Activated CD4-positive, alpha-beta memory T cell treated with anti-CD3 and anti-CD28 coated beads for 36 hours (primary cell): ENCODE measurements at regions not wholly inside any gene's neighbourhood (a gene's known extent, or its start where the extent isn't known, plus 50 kb on each side); places are given as distances from the start of the nearest gene placed in this dataset.
"Not testable (repeated sequence)": the region's sequence is repeated elsewhere in the genome, so short reads cannot be mapped to it uniquely, and the experiment has no call there.

Experiments used
- CTCF ChIA-PET: fragments of 350-600 bp; sonication (Branson Sonifier 250); formaldehyde crosslinking; loops from one replicate; lab custom pipeline; 2021; ENCODE audit warnings: antibody characterized with exemption, inconsistent platforms; lab: Charles Lee
- POLR2A ChIA-PET: fragments of 350-600 bp; sonication (Branson Sonifier 250); formaldehyde crosslinking; loops from one replicate; lab custom pipeline; 2021; ENCODE audit warnings: antibody characterized with exemption; lab: Charles Lee
- DNase-seq: peaks from one replicate; pipeline ENCODE4 v3.0.0-alpha.2; 2020
- H3K27ac Mint-ChIP-seq: one replicate; pipeline ENCODE4 v1.8.0; 2021; ENCODE audit warnings: mixed read lengths
- H3K27me3 Mint-ChIP-seq: one replicate; pipeline ENCODE4 v1.8.0; 2021; ENCODE audit warnings: mixed read lengths
- H3K36me3 Mint-ChIP-seq: one replicate; pipeline ENCODE4 v1.8.0; 2021; ENCODE audit warnings: mixed read lengths
- H3K4me1 Mint-ChIP-seq: one replicate; pipeline ENCODE4 v1.8.0; 2021; ENCODE audit warnings: low read depth, mixed read lengths
- H3K4me3 Mint-ChIP-seq: one replicate; pipeline ENCODE4 v1.8.0; 2021; ENCODE audit warnings: mild to moderate bottlenecking, mixed read lengths
- H3K9me3 Mint-ChIP-seq: one replicate; pipeline ENCODE4 v1.8.0; 2021; ENCODE audit warnings: mixed read lengths
- intact Hi-C: fragments of 100-400 bp; cut with micrococcal nuclease; formaldehyde crosslinking; loops from one replicate; pipeline ENCODE4 v1.15.1; 2023

DNA sequence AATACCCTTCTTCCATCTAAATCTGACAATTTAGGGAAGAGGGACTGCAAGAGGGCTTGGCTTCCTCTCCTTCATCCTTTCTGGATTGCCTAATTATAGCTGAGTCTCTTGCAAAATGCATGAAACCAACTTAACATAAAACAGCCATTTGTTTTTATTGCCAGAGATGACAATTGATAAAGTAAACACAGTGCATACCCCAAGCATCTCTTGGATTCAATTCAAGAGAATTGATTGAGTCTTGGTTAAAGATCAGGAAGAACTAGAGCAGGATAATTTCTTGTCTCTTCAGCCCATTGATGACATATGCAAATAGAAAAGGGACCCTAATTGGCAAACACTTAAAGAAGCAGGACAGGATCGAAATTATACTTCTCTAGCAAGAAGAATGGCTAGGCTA lies 617.1 kb upstream of the PTBP2 start:
- CTCF ChIA-PET = no interaction called here
- POLR2A ChIA-PET = no interaction called here
- H3K9me3 Mint-ChIP-seq = peaks cover 2% of the 10 kb centered on the region

DNA sequence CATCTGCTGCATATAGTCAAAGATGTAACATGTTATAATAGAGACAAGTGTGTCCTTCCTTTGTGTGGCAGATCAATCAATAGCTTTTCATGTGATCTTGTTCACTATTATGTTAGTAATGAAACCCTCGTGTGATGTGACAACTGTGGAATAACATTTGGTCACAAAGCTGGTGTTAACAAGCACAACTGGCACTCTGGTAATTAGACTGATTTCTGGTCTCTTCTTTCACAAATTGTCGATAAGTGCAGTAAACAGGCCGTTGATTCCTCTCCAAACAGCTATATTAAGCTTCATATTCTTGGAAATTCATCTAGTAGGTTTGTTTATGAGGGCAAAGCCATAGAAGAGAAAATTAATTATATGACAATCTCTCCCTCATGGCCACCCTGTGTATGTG lies 616.7 kb upstream of the PTBP2 start:
- POLR2A ChIA-PET = no interaction called here
- H3K27ac Mint-ChIP-seq = no peak overlapping the region
- intact Hi-C loops = no loop called here
- H3K27me3 Mint-ChIP-seq = no peaks in the 10 kb centered on the region
- peaks cover 2% of the 10 kb centered on the region for H3K9me3 Mint-ChIP-seq
- no peaks in the 10 kb centered on the region for H3K4me1 Mint-ChIP-seq
- CTCF ChIA-PET = no interaction called here
- DNase-seq = no peak
- H3K36me3 Mint-ChIP-seq = no peaks in the 10 kb centered on the region
- H3K4me3 Mint-ChIP-seq = no peak overlapping the region

More for the DNA sequence above, 617.1 kb upstream of the PTBP2 start:
- no peaks in the 10 kb centered on the region for H3K4me1 Mint-ChIP-seq
- intact Hi-C loops = no loop called here
- no peak overlapping the region for H3K27ac Mint-ChIP-seq
- H3K36me3 Mint-ChIP-seq = no peaks in the 10 kb centered on the region
- DNase-seq = no peak
- no peaks in the 10 kb centered on the region for H3K27me3 Mint-ChIP-seq
- H3K4me3 Mint-ChIP-seq = no peak overlapping the region

DNA sequence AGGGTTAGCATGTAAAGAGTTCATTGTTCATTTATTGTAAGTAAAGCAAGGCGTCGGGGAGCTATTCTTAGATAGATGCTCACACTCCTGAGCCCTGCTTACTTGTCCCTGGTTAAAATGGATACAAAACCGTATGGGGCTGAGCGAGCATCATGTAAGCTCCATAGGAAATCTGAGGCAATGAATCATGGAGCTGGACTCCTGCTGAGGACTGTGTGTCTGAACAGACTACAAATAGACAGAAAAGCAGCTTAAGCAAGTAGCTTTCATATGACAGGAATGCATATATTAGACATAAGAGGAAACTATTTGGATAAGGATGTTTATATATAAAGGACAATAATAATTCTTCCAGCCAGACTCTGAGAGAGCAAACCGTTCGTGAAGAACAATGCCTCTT lies 604.9 kb upstream of the PTBP2 start:
- Mint-ChIP-seq H3K27me3 (no peaks in the 10 kb centered on the region), H3K27ac (no peak overlapping the region), H3K4me3 (no peak overlapping the region), H3K9me3 (no peaks in the 10 kb centered on the region), H3K4me1 (no peaks in the 10 kb centered on the region), H3K36me3 (no peaks in the 10 kb centered on the region)
- no peak for DNase-seq
- POLR2A ChIA-PET = no interaction called here
- CTCF ChIA-PET = no interaction called here
- intact Hi-C loops = no loop called here

DNA sequence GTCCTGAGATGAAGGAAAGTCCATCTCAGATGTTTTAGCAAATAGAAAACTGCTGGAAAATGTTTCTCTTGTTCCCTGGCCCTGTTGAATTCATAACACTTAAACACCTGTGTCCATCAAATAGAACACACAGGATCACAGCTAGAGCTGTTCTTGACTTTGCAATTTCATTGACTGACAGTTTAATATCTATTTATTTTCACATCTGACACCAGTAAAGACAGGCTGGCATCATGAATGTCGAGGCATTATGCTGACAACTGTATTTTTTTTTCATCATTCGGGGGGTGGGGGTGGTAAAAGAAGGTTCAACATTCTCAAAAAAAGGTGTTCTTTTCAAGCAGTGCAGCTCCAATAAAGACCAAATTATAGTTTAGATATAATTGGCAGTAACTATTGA lies 591.2 kb upstream of the PTBP2 start:
- DNase-seq = no peak
- no peaks in the 10 kb centered on the region for H3K36me3 Mint-ChIP-seq
- intact Hi-C loops = no loop called here
- H3K9me3 Mint-ChIP-seq = peaks cover 2% of the 10 kb centered on the region
- H3K27ac Mint-ChIP-seq = no peak overlapping the region
- no peaks in the 10 kb centered on the region for H3K4me1 Mint-ChIP-seq
- H3K27me3 Mint-ChIP-seq = no peaks in the 10 kb centered on the region
- CTCF ChIA-PET = no interaction called here
- POLR2A ChIA-PET = no interaction called here
- no peak overlapping the region for H3K4me3 Mint-ChIP-seq

DNA sequence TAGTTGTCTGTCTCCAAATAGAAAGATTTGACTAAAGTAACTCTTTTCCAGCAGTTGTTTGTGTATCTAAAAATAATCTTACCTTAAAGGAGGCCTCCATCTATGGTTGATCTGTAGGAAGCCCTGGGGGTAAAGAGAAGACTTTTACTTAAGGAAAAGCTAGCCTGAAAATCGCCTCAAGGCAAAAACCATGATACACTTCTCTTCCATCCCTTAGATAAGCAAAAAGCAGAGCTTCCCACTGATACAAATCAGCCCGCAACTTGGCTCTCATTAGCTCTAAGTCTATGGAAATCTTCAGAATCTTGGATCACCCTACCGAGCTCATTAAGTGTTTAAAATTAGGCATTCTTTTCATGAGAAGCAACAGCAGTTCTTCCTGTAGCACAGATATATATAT lies 576.9 kb upstream of the PTBP2 start:
- no peaks in the 10 kb centered on the region for H3K27me3 Mint-ChIP-seq
- peaks cover 2% of the 10 kb centered on the region for H3K36me3 Mint-ChIP-seq
- no peak for DNase-seq
- ChIA-PET CTCF (no interaction called here), POLR2A (no interaction called here)
- peaks cover 19% of the 10 kb centered on the region for H3K9me3 Mint-ChIP-seq
- H3K4me3 Mint-ChIP-seq = no peak overlapping the region
- no peaks in the 10 kb centered on the region for H3K4me1 Mint-ChIP-seq
- H3K27ac Mint-ChIP-seq = no peak overlapping the region
- intact Hi-C loops = no loop called here

DNA sequence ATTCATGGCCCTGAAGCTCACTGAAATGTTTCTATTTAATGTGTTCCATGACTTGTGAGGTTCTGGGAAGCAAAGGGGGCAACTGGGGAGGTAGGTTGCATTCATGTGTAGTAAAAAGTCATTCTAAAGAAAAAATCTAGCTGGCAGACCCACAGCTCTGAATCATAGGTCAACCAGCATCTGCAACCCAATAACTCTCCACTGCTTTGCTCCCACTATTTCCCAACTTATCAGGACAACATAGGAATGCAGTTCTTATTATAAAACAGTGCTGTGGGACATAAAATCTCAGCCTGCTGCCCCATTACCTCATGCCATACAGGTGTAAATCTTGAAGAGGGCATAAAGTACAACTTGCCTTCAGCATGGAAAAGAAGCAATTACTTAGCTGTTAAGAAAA lies 576.1 kb upstream of the PTBP2 start:
- Mint-ChIP-seq H3K4me3 (no peak overlapping the region), H3K9me3 (peaks cover 15% of the 10 kb centered on the region), H3K36me3 (peaks cover 2% of the 10 kb centered on the region), H3K4me1 (no peaks in the 10 kb centered on the region), H3K27me3 (no peaks in the 10 kb centered on the region), H3K27ac (no peak overlapping the region)
- intact Hi-C loops = no loop called here
- CTCF ChIA-PET = no interaction called here
- no peak for DNase-seq
- POLR2A ChIA-PET = no interaction called here

DNA sequence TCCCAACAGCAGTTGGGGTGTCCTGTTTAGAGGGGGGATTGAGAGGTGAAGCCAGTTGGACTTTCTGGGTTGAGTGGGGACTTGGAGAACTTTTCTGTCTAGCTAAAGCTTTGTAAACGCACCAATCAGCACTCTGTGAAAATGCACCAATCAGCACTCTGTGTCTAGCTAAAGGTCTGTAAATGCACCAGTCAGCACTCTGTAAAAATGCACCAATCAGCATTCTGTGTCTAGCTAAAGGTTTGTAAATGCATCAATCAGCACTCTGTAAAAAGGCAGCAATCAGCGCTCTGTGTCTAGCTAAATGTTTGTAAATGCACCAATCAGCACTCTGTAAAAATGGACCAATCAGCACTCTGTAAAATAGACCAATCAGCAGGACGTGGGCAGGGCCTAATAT lies 568.6 kb upstream of the PTBP2 start:
- intact Hi-C loops, H3K27me3 Mint-ChIP-seq, H3K36me3 Mint-ChIP-seq, H3K4me1 Mint-ChIP-seq, H3K27ac Mint-ChIP-seq, CTCF ChIA-PET, DNase-seq, H3K4me3 Mint-ChIP-seq, POLR2A ChIA-PET: not testable (repeated sequence)
- H3K9me3 Mint-ChIP-seq = peaks cover 23% of the 10 kb centered on the region

DNA sequence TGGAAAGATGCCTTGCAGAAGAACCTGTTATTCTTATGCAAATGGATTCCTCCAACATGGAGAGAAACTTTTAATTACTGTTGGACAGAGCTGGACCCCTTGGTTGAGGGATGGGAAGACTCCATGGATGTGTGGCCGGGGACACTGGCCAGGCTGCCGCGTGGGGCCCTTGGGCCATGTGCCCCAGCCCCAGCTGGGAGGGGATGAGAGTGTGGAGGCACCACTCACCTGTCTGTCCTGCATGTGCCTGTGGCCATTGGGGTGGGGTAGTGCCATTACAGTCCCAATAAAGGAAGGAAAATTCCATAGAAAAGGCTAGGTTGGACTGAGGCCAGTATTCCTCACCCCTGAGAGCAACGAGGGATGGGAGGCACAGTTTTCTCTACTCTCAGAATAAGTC lies 564.5 kb upstream of the PTBP2 start:
- no peak for DNase-seq
- Mint-ChIP-seq H3K27me3 (no peaks in the 10 kb centered on the region), H3K4me1 (no peaks in the 10 kb centered on the region), H3K36me3 (no peaks in the 10 kb centered on the region), H3K27ac (no peak overlapping the region), H3K4me3 (no peak overlapping the region), H3K9me3 (peaks cover 17% of the 10 kb centered on the region)
- intact Hi-C loops = no loop called here
- POLR2A ChIA-PET = interaction anchor here (0.6 kb wide), 1 partner anchor 66 kb away, joined by 3 read pairs; no protein-coding TSS in a partner anchor
- CTCF ChIA-PET = interaction anchor here (0.6 kb wide), 1 partner anchor 1165 kb away, joined by 3 read pairs; no protein-coding TSS in a partner anchor

DNA sequence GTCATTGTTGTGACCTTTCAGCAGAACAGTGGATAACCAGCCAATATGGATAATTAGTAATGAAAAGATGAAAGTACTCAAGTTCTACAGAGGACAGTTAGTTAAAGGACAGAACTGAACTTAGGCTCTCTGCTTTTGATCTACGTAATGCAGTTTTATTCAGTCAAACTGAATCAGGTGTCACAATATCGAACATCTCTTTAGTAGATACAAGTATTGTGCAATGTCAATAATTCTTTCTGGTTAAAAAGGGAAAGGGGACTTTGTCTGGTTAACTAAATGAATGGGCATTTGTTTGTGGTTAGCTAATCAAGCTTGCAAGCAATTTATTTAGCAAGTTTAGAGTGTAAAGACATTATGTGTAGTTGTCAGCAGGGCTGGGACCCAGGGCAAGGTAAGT lies 562.2 kb upstream of the PTBP2 start:
- Mint-ChIP-seq H3K27me3 (no peaks in the 10 kb centered on the region), H3K4me3 (no peak overlapping the region), H3K4me1 (no peaks in the 10 kb centered on the region), H3K9me3 (peaks cover 11% of the 10 kb centered on the region), H3K36me3 (no peaks in the 10 kb centered on the region), H3K27ac (no peak overlapping the region)
- intact Hi-C loops = no loop called here
- DNase-seq = no peak
- POLR2A ChIA-PET = no interaction called here
- CTCF ChIA-PET = no interaction called here

DNA sequence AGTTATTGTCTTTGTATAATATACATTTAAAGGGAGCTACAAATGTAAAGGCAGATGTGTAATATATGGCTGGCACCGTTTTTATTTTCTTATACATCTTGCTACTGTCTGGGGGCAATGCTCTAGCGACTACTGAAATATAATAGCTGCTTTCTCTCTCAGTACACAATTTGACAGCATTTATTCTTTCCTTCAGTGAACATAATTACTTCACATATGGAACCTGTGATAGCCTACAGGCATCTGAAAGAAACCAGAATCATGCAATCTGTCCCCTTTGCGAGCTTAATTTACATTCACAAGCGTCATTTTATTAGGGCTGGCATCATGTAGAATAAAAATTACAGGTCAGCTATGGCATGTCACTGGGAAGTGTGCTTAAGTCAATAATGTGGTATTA lies 557.5 kb upstream of the PTBP2 start:
- Mint-ChIP-seq H3K4me1 (no peaks in the 10 kb centered on the region), H3K9me3 (peaks cover 5% of the 10 kb centered on the region), H3K27me3 (no peaks in the 10 kb centered on the region), H3K27ac (no peak overlapping the region), H3K36me3 (no peaks in the 10 kb centered on the region), H3K4me3 (no peak overlapping the region)
- CTCF ChIA-PET = no interaction called here
- intact Hi-C loops = no loop called here
- no peak for DNase-seq
- POLR2A ChIA-PET = no interaction called here

DNA sequence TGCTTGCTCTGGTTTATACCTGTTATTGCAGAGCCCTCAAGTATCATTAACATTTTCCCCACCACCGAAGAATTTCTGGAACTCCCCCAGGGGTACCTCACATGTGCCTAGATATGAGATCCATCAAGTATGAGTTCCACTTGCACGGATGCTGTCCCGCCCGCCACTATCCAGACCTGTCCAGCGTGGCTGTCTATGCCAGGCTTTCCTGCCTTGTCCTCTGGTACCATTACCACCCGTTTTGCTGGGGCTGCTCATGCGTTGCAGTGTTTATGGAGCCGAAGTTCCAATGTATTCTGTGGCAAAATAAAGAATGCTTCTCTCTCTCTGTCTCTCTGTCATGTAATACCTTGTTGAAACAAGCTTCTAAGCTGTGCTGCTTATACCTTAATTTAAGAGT lies 543.5 kb upstream of the PTBP2 start:
- Mint-ChIP-seq H3K9me3 (no peaks in the 10 kb centered on the region), H3K27me3 (no peaks in the 10 kb centered on the region), H3K27ac (no peak overlapping the region), H3K4me1 (no peaks in the 10 kb centered on the region), H3K36me3 (no peaks in the 10 kb centered on the region), H3K4me3 (no peak overlapping the region)
- no peak for DNase-seq
- intact Hi-C loops = no loop called here
- CTCF ChIA-PET = no interaction called here
- POLR2A ChIA-PET = no interaction called here

DNA sequence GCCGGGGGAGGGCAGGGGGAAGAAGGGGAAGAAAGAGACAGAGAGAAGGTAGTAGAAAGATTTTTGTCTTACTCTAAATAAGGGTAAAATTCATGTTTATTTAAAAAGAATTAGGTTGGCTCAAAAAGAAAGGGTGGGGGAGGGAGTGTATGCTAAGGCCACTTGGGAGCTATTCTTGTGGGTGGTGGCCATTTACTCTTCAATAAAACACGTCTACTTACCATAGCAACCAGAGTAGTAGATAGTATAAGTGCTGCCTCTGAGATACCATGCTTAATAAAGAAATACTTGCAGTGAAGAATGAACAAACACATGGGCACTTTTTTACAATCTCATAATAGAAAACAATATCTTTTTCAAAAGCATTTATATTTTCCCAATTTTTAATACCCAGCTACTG lies 538.1 kb upstream of the PTBP2 start:
- CTCF ChIA-PET = no interaction called here

DNA sequence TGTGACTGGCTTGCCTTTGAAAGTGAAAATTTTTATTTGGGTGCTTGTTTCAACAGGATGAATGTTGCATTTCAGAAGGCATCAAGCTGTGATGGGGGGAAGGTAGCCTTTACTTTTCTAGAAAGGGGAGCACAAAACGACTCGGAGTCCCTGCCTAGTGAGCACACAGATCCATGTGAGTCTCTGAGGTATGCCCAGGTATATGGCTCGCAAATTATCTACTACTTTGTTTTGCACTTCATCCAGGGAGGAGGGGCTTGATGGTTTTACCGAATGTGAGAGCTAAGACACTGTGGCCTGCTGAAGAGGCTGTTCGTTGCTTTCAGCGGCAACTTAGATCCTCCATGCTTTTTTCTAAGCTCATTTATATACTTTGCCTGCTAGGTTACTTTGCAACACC lies 537.7 kb upstream of the PTBP2 start:
- ChIA-PET CTCF (no interaction called here), POLR2A (no interaction called here)
- H3K36me3 Mint-ChIP-seq = no peaks in the 10 kb centered on the region
- H3K4me3 Mint-ChIP-seq = no peak overlapping the region
- H3K9me3 Mint-ChIP-seq = no peaks in the 10 kb centered on the region
- H3K27ac Mint-ChIP-seq = no peak overlapping the region
- no peak for DNase-seq
- intact Hi-C loops = no loop called here
- no peaks in the 10 kb centered on the region for H3K4me1 Mint-ChIP-seq
- H3K27me3 Mint-ChIP-seq = no peaks in the 10 kb centered on the region

More for the DNA sequence above, 538.1 kb upstream of the PTBP2 start:
- no peak for DNase-seq
- intact Hi-C loops = no loop called here
- H3K9me3 Mint-ChIP-seq = no peaks in the 10 kb centered on the region
- POLR2A ChIA-PET = no interaction called here
- H3K36me3 Mint-ChIP-seq = no peaks in the 10 kb centered on the region
- H3K4me1 Mint-ChIP-seq = no peaks in the 10 kb centered on the region
- no peaks in the 10 kb centered on the region for H3K27me3 Mint-ChIP-seq
- H3K4me3 Mint-ChIP-seq = no peak overlapping the region
- no peak overlapping the region for H3K27ac Mint-ChIP-seq

DNA sequence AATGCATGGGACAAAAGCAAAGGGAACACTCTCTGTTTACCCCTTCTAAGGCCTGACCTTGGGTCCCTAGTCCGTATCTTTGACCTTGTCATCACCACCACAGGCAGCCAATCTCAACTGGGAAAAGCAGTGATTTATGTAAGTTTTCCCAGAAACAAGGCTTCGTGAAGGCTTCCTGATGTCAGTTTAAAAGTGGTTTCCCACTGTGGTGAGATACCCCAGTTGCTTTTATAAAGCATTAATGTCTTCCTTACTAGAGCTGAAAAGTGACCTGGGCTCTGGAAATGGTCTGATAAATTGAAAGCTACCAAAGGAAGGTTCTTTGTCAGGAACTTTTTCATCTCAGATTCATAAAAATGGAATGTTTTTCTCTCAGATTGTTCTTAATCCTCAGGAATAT lies 536.4 kb upstream of the PTBP2 start:
- peaks cover 3% of the 10 kb centered on the region for H3K9me3 Mint-ChIP-seq
- H3K36me3 Mint-ChIP-seq = no peaks in the 10 kb centered on the region
- no peaks in the 10 kb centered on the region for H3K27me3 Mint-ChIP-seq
- no peaks in the 10 kb centered on the region for H3K4me1 Mint-ChIP-seq
- H3K27ac Mint-ChIP-seq = no peak overlapping the region
- CTCF ChIA-PET = no interaction called here
- POLR2A ChIA-PET = no interaction called here
- H3K4me3 Mint-ChIP-seq = no peak overlapping the region
- intact Hi-C loops = no loop called here
- no peak for DNase-seq
